Panc1 (cell line): ENCODE measurements at regions not wholly inside any gene's neighbourhood (a gene's known extent, or its start where the extent isn't known, plus 50 kb on each side); places are given as distances from the start of the nearest gene placed in this dataset.
A peak's percentile ranks its signal among the peaks of the same experiment; 100 is the strongest.

ENCODE experiments used
- ATAC-seq: fragments of 200-7000 bp; cut with Tn5 transposase; 2 replicates; pipeline ENCODE4 v1.9.1; 2020; ENCODE audit warnings: mild to moderate bottlenecking, moderate library complexity
- BruUV-seq: library from RNA; stranded (reverse); fragments of 400-500 nt; replicated peaks from 2 replicates; lab custom pipeline; 2021; lab: Mats Ljungman, UMichigan
- CTCF ChIA-PET: fragments of 300-600 bp; sonication (Branson Sonifier 250); formaldehyde crosslinking; loops from one replicate; lab custom pipeline; 2022; ENCODE audit warnings: antibody characterized with exemption; lab: Charles Lee
- POLR2A ChIA-PET: fragments of 300-600 bp; sonication (Branson Sonifier 250); formaldehyde crosslinking; loops from one replicate; lab custom pipeline; 2022; ENCODE audit warnings: antibody characterized with exemption; lab: Charles Lee
- DNase-seq: peaks from one replicate; pipeline ENCODE4 v3.0.0-alpha.2; 2010; ENCODE audit warnings: low read depth, low spot score
- H3K27ac ChIP-seq: 2 replicates; pipeline ENCODE4 v1.5.1; 2011; ENCODE audit warnings: mild to moderate bottlenecking, low read length, inconsistent platforms
- H3K27me3 ChIP-seq: fragments of 200-500 bp; sonication (Bioruptor generic); 2 replicates; pipeline ENCODE4 v1.6.0; 2014; ENCODE audit warnings: low read length, inconsistent platforms; ENCODE audit not compliant: control insufficient read depth, insufficient read depth
- H3K36me3 ChIP-seq: fragments of 200-500 bp; sonication (Bioruptor generic); 2 replicates; pipeline ENCODE4 v1.5.1; 2014; ENCODE audit warnings: inconsistent platforms, mild to moderate bottlenecking, low read length, moderate library complexity; ENCODE audit not compliant: control insufficient read depth, insufficient read depth
- H3K4me1 ChIP-seq: 2 replicates; pipeline ENCODE4 v1.5.1; 2011; ENCODE audit warnings: inconsistent platforms, mild to moderate bottlenecking, low read length, moderate library complexity; ENCODE audit not compliant: control insufficient read depth, insufficient read depth
- H3K4me3 ChIP-seq, 2 experiments: 2 replicates each; pipeline ENCODE4 v1.5.1; 2011 to 2012; ENCODE audit warnings: low read depth in 2 of 2, low read length in 2 of 2, mild to moderate bottlenecking in 2 of 2, inconsistent platforms in 1 of 2, moderate library complexity in 1 of 2
- H3K9me3 ChIP-seq: fragments of 200-500 bp; sonication (Bioruptor generic); 2 replicates; pipeline ENCODE4 v1.5.1; 2014; ENCODE audit warnings: low read depth, mild to moderate bottlenecking, inconsistent platforms, low read length, moderate library complexity; ENCODE audit not compliant: control insufficient read depth, insufficient read depth
- POLR2AphosphoS5 ChIP-seq: IDR thresholded peaks from 2 replicates; pipeline ENCODE4 v1.6.1; 2012; ENCODE audit warnings: mild to moderate bottlenecking, low read depth, low read length, moderate library complexity
- TCF7L2 ChIP-seq: IDR thresholded peaks from 2 replicates; pipeline ENCODE4 v1.6.1; 2011; ENCODE audit warnings: mild to moderate bottlenecking, low read depth, low read length, inconsistent platforms
- in situ Hi-C: cut with HindIII; loops from 2 replicates; pipeline ENCODE4 v1.10.0; 2016; ENCODE audit warnings: low sequenced_read_pairs, low pct_unique_long_range_greater_than_20kb
- intact Hi-C: fragments of 100-400 bp; cut with micrococcal nuclease; formaldehyde crosslinking; loops from one replicate; pipeline ENCODE4 v1.10.0; 2022; ENCODE audit not compliant: unreplicated experiment
- TF ChIP-seq, protein P1 (sequence below): fragments of 450-650 bp; IDR thresholded peaks from 2 replicates; pipeline ENCODE4 v1.5.1; 2017; ENCODE audit warnings: mild to moderate bottlenecking
- TF ChIP-seq, protein P2 (sequence below), 2 experiments: IDR thresholded peaks; 2 replicates each; pipeline ENCODE4 v1.6.1; 2011 to 2012; ENCODE audit warnings: low read depth in 2 of 2, control low read depth in 1 of 2, low read length in 1 of 2, mild to moderate bottlenecking in 1 of 2, moderate library complexity in 1 of 2; ENCODE audit not compliant: insufficient read depth in 1 of 2

DNA sequence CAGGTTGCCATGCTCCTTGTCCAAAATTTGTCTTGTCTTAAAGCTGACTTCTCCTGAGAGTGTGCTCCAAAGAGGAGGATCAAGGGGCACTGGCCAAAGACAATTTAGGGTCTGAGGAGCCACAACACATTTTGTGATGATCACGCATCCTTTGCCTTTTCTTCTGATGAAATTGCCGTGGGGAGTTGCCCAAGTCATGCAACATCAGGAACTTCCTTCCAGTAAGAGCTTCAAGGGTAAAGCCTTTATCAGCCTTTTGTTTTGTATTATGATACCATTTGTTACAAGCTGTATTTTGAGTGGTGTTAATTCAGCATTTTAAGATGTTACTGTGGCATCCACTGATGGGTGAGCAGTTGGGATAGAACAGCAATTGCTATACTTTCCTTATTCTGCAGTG is 131.2 kb upstream of the MKI67 start:
- ChIA-PET POLR2A (no interaction called here), CTCF (no interaction called here)
- H3K4me1 ChIP-seq = no peaks in the 10 kb centered on the region
- BruUV-seq = no TSS peak
- TF ChIP-seq POLR2AphosphoS5 (no peak), TCF7L2 (no peak)
- TF ChIP-seq, protein P1, sequence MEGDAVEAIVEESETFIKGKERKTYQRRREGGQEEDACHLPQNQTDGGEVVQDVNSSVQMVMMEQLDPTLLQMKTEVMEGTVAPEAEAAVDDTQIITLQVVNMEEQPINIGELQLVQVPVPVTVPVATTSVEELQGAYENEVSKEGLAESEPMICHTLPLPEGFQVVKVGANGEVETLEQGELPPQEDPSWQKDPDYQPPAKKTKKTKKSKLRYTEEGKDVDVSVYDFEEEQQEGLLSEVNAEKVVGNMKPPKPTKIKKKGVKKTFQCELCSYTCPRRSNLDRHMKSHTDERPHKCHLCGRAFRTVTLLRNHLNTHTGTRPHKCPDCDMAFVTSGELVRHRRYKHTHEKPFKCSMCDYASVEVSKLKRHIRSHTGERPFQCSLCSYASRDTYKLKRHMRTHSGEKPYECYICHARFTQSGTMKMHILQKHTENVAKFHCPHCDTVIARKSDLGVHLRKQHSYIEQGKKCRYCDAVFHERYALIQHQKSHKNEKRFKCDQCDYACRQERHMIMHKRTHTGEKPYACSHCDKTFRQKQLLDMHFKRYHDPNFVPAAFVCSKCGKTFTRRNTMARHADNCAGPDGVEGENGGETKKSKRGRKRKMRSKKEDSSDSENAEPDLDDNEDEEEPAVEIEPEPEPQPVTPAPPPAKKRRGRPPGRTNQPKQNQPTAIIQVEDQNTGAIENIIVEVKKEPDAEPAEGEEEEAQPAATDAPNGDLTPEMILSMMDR = no peak
- H3K27me3 ChIP-seq = peaks cover 12% of the 10 kb centered on the region
- H3K36me3 ChIP-seq = no peaks in the 10 kb centered on the region
- DNase-seq = no peak
- intact Hi-C loops = no loop called here
- ATAC-seq = no peak
- H3K27ac ChIP-seq = no peak overlapping the region
- no peak overlapping the region for H3K4me3 ChIP-seq
- in situ Hi-C loops = no loop called here
- H3K9me3 ChIP-seq = no peaks in the 10 kb centered on the region

DNA sequence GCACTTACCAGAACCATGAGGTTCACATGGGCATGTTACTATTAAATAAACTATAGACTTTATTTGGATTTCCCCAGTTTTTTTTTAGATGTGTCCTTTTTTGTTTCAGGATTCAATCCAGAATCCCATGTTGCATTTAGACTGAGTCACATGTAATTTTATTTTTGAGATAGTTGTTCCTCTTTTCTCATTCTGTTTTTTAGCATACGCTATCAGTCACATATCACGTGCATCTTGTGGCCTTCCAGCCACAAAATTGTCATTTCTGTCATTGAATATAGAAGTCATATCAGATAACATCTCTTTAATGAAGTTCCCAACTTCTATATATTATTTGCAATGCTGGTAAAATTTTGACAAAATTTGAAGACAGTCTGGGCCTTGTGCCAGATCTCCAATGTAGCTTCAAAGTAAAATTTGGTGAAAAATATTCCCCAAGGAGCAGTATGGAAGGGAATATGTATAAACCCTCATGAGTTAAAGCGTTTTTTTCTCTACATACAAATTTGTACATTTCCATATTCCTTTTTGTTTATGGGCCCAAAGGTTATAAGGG is 132.3 kb upstream of the MKI67 start:
- ChIA-PET CTCF (no interaction called here), POLR2A (no interaction called here)
- no peak for TF ChIP-seq TCF7L2
- no peak for TF ChIP-seq POLR2AphosphoS5
- no peak overlapping the region for H3K4me3 ChIP-seq
- no peak overlapping the region for H3K27ac ChIP-seq
- H3K27me3 ChIP-seq = peaks cover 5% of the 10 kb centered on the region
- no peaks in the 10 kb centered on the region for H3K9me3 ChIP-seq
- intact Hi-C loops (no loop called here), in situ Hi-C loops (no loop called here)
- no TSS peak for BruUV-seq
- ATAC-seq = no peak
- no peaks in the 10 kb centered on the region for H3K36me3 ChIP-seq
- H3K4me1 ChIP-seq = no peaks in the 10 kb centered on the region
- DNase-seq = no peak

DNA sequence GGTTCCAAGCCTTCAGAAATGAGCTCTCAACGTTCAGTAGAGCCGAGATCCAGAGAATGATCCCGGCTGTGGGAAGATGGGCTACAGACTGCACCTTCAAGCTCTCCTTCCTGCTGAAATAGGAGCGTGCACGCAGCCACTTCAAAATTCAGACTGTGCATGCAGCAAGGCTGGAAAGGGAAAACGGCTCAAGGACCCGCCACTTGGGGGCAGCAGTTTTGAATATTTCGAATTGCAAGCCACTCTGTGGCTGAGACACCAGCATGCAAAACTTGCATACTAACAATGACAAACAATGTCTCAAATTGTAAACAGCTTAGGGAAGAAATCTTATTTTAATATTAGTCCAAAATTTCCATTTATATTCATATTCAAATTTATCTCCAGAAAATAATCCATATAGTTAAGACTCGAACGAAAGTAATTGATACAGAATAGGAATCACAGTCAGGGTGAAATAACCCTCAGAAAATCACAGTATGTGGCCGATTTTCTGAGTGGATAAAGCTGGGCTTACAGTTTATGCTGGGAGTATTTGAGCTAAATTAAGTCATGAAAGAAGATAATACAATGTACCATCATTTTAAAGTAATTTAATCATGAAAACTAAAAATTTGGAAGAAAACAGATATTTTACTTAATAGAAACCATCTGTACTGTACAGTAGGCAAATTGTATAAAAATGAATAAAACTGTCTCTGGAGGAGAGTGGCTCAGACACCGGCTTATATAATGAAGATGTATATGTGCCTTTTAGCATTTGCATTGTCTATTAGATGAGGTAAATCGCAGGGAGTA is 137.9 kb upstream of the MKI67 start:
- Histone ChIP-seq H3K9me3 (no peaks in the 10 kb centered on the region), H3K27me3 (peaks cover 13% of the 10 kb centered on the region), H3K4me1 (no peaks in the 10 kb centered on the region), H3K27ac (no peak overlapping the region), H3K36me3 (no peaks in the 10 kb centered on the region), H3K4me3 (no peak overlapping the region)
- ChIA-PET POLR2A (interaction anchor here (0.5 kb wide), 1 partner anchor 337 kb away, joined by 4 read pairs; no protein-coding TSS in a partner anchor), CTCF (no interaction called here)
- TF ChIP-seq, protein P2, sequence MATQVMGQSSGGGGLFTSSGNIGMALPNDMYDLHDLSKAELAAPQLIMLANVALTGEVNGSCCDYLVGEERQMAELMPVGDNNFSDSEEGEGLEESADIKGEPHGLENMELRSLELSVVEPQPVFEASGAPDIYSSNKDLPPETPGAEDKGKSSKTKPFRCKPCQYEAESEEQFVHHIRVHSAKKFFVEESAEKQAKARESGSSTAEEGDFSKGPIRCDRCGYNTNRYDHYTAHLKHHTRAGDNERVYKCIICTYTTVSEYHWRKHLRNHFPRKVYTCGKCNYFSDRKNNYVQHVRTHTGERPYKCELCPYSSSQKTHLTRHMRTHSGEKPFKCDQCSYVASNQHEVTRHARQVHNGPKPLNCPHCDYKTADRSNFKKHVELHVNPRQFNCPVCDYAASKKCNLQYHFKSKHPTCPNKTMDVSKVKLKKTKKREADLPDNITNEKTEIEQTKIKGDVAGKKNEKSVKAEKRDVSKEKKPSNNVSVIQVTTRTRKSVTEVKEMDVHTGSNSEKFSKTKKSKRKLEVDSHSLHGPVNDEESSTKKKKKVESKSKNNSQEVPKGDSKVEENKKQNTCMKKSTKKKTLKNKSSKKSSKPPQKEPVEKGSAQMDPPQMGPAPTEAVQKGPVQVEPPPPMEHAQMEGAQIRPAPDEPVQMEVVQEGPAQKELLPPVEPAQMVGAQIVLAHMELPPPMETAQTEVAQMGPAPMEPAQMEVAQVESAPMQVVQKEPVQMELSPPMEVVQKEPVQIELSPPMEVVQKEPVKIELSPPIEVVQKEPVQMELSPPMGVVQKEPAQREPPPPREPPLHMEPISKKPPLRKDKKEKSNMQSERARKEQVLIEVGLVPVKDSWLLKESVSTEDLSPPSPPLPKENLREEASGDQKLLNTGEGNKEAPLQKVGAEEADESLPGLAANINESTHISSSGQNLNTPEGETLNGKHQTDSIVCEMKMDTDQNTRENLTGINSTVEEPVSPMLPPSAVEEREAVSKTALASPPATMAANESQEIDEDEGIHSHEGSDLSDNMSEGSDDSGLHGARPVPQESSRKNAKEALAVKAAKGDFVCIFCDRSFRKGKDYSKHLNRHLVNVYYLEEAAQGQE (IDR thresholded peaks at IDR 0.05; ENCODE audit: insufficient read depth in 1 of 2, low read depth in 2 of 2, low read length in 1 of 2) = no peak
- TF ChIP-seq, protein P1 = peak; percentile 92
- no TSS peak for BruUV-seq
- in situ Hi-C loops (no loop called here), intact Hi-C loops (no loop called here)
- DNase-seq = peak; percentile 25
- ATAC-seq = peak; percentile 87
